GM23338 (cell line): ENCODE measurements at regions not wholly inside any gene's neighbourhood (a gene's known extent, or its start where the extent isn't known, plus 50 kb on each side); places are given as distances from the start of the nearest gene placed in this dataset.

Experiments
- POLR2AphosphoS5 ChIP-seq: IDR thresholded peaks from 2 replicates; pipeline ENCODE4 v1.6.1; 2016; ENCODE audit warnings: antibody characterized with exemption, low read depth
- TF ChIP-seq, protein P1 (sequence below), 2 experiments: fragments of 200-600 bp in 1 of 2; sonication (generic) in 1 of 2; conservative IDR thresholded peaks; 2 replicates each; pipeline versions ENCODE4 v1.5.1 to v1.6.1; 2016 to 2017; ENCODE audit warnings: antibody characterized with exemption in 2 of 2, low read depth in 2 of 2, mild to moderate bottlenecking in 2 of 2, moderate library complexity in 1 of 2

DNA sequence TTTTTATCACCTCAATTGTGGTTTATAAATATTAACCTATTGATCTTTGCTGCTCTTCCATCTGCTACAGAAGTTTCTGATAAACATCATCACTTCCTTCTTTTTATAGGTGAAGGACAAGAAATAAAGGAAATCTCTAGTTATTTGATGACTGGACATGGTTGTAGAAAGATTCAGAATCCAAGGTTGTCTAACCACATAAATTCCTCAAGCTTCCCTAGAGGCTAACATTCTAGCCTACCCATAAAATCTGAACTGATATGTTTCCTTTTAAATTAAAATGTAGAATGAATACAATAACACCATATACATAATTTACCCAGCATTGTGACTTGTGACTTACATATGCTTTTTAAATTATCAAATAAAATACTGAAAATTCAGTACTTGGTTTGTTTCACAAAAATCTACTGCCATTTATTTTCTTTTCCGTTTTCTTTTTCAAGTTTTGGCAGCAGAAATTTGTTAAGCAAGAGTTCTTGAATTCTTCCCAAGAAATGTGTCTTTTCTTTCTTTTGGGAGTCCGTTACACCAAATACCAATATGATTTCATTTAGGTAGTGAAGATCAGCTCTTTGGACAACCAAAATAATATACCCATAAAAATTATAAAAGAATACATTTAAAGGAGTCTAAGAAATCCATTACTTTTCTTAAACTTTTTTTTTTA, 513.2 kb upstream of the ADGRL2 start:
- TF ChIP-seq, protein P1, sequence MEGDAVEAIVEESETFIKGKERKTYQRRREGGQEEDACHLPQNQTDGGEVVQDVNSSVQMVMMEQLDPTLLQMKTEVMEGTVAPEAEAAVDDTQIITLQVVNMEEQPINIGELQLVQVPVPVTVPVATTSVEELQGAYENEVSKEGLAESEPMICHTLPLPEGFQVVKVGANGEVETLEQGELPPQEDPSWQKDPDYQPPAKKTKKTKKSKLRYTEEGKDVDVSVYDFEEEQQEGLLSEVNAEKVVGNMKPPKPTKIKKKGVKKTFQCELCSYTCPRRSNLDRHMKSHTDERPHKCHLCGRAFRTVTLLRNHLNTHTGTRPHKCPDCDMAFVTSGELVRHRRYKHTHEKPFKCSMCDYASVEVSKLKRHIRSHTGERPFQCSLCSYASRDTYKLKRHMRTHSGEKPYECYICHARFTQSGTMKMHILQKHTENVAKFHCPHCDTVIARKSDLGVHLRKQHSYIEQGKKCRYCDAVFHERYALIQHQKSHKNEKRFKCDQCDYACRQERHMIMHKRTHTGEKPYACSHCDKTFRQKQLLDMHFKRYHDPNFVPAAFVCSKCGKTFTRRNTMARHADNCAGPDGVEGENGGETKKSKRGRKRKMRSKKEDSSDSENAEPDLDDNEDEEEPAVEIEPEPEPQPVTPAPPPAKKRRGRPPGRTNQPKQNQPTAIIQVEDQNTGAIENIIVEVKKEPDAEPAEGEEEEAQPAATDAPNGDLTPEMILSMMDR (conservative IDR thresholded peaks at IDR 0.05; ENCODE audit: low read depth in 2 of 2) = no peak
- no peak for TF ChIP-seq POLR2AphosphoS5
